ENCODE measurements at regions not wholly inside any gene's neighbourhood (a gene's known extent, or its start where the extent isn't known, plus 50 kb on each side); places are given as distances from the start of the nearest gene placed in this dataset.
"Not testable (repeated sequence)": the region's sequence is repeated elsewhere in the genome, so short reads cannot be mapped to it uniquely, and the experiment has no call there.

DNA sequence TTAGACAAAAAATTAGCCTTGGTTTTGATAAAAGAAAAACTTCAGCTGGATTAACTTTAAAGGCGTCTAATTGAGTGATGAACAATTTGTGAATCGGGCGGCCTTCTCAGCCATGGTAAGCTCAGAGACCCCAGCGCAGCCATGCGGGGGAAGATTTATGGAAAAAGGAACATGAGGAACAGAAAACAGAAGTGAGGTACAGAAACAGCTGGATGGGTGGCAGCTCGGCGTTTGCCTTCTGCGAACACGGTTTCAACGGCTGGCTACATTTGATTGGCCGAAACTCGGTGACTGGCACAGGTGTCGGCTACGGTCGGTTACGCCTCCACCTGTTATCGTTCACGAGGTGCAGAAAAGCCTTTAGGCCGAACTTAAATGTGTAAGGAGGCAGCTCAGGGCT, 401.4 kb upstream of the FAT1 start:
- Mint-ChIP-seq H3K36me3 (ENCODE audit: low read depth) (no peaks in the 10 kb centered on the region), H3K9me3 (peaks cover 6% of the 10 kb centered on the region), H3K27me3 (ENCODE audit: low read depth) (no peaks in the 10 kb centered on the region), H3K27ac (no peak overlapping the region), H3K4me3 (no peak overlapping the region), H3K4me1 (ENCODE audit: low read depth) (no peaks in the 10 kb centered on the region)
- no peak for DNase-seq
- intact Hi-C loops (cut with micrococcal nuclease), result no loop called here
- CTCF ChIA-PET, result interaction anchor here (0.8 kb wide), 1 partner anchor 10 kb away, joined by 3 read pairs; no protein-coding TSS in a partner anchor

DNA sequence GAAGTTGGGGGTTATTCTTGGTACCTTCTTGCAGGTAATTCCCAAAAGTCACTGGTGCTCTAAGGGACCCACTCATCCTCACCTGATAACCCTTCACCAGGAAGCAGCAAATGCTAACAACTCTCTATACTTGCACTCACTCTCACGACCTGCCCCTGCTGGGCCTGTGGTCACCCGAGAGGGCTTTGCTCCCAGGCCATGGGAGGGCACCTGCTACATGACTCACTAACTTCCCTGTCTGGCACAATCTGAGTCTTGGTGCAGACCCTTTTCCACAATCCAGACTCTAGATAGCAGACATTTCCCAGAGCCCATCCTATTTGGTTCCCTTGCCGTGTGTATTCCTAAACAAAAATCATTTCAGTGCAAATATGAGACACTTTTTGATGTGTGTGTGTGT, 403.8 kb upstream of the FAT1 start:
- intact Hi-C loops (cut with micrococcal nuclease), result no loop called here
- no peak for DNase-seq
- Mint-ChIP-seq H3K4me1 (ENCODE audit: low read depth) (no peaks in the 10 kb centered on the region), H3K36me3 (ENCODE audit: low read depth) (no peaks in the 10 kb centered on the region), H3K27me3 (ENCODE audit: low read depth) (no peaks in the 10 kb centered on the region), H3K4me3 (no peak overlapping the region), H3K27ac (no peak overlapping the region), H3K9me3 (peaks cover 16% of the 10 kb centered on the region)
- CTCF ChIA-PET, result no interaction called here

- no peaks in the 10 kb centered on the region for H3K36me3 Mint-ChIP-seq (ENCODE audit: low read depth)
- intact Hi-C loops (cut with micrococcal nuclease), result no loop called here
- H3K4me1 Mint-ChIP-seq (ENCODE audit: low read depth), result no peaks in the 10 kb centered on the region
- no peak overlapping the region for H3K27ac Mint-ChIP-seq
- no peak overlapping the region for H3K4me3 Mint-ChIP-seq
- no peaks in the 10 kb centered on the region for H3K27me3 Mint-ChIP-seq (ENCODE audit: low read depth)
- CTCF ChIA-PET, result no interaction called here
- H3K9me3 Mint-ChIP-seq, result peaks cover 16% of the 10 kb centered on the region
- DNase-seq, result no peak
Observed at GRCh38 chr4:187128222-187128621, 404.6 kb upstream of the FAT1 start.

DNA sequence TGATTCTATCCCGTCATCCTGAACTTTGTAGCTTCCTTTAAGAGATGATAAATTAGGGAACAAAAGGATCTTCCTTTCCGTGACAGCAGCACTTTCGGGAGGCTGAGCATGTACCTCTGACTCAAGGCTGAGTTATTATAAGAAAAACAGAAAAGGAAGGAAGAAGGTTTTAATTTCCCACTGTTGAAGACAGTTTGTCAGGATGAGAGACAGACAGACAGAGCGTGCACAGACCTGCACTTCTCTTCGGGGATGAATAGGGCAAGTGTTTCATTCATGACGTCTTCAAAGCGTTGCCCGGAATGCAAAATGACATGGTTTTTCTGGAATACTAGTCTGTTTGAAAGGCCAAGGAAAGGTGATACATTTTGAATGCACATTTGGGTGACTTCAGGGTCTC, 405.3 kb upstream of the FAT1 start:
- CTCF ChIA-PET, result no interaction called here
- H3K9me3 Mint-ChIP-seq, result peaks cover 17% of the 10 kb centered on the region
- intact Hi-C loops (cut with micrococcal nuclease), result no loop called here
- DNase-seq, result no peak
- H3K27ac Mint-ChIP-seq, result no peak overlapping the region
- H3K4me1 Mint-ChIP-seq (ENCODE audit: low read depth), result no peaks in the 10 kb centered on the region
- no peak overlapping the region for H3K4me3 Mint-ChIP-seq
- no peaks in the 10 kb centered on the region for H3K27me3 Mint-ChIP-seq (ENCODE audit: low read depth)
- no peaks in the 10 kb centered on the region for H3K36me3 Mint-ChIP-seq (ENCODE audit: low read depth)

GRCh38 chr4:187131826-187132225, 408.2 kb upstream of the FAT1 start:
- H3K4me1 Mint-ChIP-seq (ENCODE audit: low read depth); DNase-seq; CTCF ChIA-PET; H3K4me3 Mint-ChIP-seq; H3K36me3 Mint-ChIP-seq (ENCODE audit: low read depth); H3K27ac Mint-ChIP-seq; H3K27me3 Mint-ChIP-seq (ENCODE audit: low read depth); intact Hi-C loops (cut with micrococcal nuclease): not testable (repeated sequence)
- H3K9me3 Mint-ChIP-seq, result peaks cover 18% of the 10 kb centered on the region

GRCh38 chr4:187135878-187136277, 412.2 kb upstream of the FAT1 start:
- no peaks in the 10 kb centered on the region for H3K4me1 Mint-ChIP-seq (ENCODE audit: low read depth)
- no peak overlapping the region for H3K4me3 Mint-ChIP-seq
- H3K27me3 Mint-ChIP-seq (ENCODE audit: low read depth), result no peaks in the 10 kb centered on the region
- H3K36me3 Mint-ChIP-seq (ENCODE audit: low read depth), result no peaks in the 10 kb centered on the region
- no peak for DNase-seq
- CTCF ChIA-PET, result no interaction called here
- H3K9me3 Mint-ChIP-seq, result peaks cover 5% of the 10 kb centered on the region
- H3K27ac Mint-ChIP-seq, result no peak overlapping the region
- intact Hi-C loops (cut with micrococcal nuclease), result no loop called here

- no peak overlapping the region for H3K4me3 Mint-ChIP-seq
- intact Hi-C loops (cut with micrococcal nuclease), result no loop called here
- no peaks in the 10 kb centered on the region for H3K27me3 Mint-ChIP-seq (ENCODE audit: low read depth)
- H3K36me3 Mint-ChIP-seq (ENCODE audit: low read depth), result no peaks in the 10 kb centered on the region
- H3K27ac Mint-ChIP-seq, result no peak overlapping the region
- DNase-seq, result no peak
- CTCF ChIA-PET, result no interaction called here
- no peaks in the 10 kb centered on the region for H3K9me3 Mint-ChIP-seq
- no peaks in the 10 kb centered on the region for H3K4me1 Mint-ChIP-seq (ENCODE audit: low read depth)
Observed at GRCh38 chr4:187139141-187139540, 415.5 kb upstream of the FAT1 start.

- Mint-ChIP-seq H3K27me3 (ENCODE audit: low read depth) (no peaks in the 10 kb centered on the region), H3K36me3 (ENCODE audit: low read depth) (no peaks in the 10 kb centered on the region), H3K9me3 (no peaks in the 10 kb centered on the region), H3K4me1 (ENCODE audit: low read depth) (no peaks in the 10 kb centered on the region), H3K4me3 (no peak overlapping the region), H3K27ac (no peak overlapping the region)
- intact Hi-C loops (cut with micrococcal nuclease), result no loop called here
- CTCF ChIA-PET, result no interaction called here
- DNase-seq, result no peak
Observed at GRCh38 chr4:187141101-187141500, 417.4 kb upstream of the FAT1 start.

- CTCF ChIA-PET, result no interaction called here
- H3K4me3 Mint-ChIP-seq, result no peak overlapping the region
- H3K36me3 Mint-ChIP-seq (ENCODE audit: low read depth), result no peaks in the 10 kb centered on the region
- intact Hi-C loops (cut with micrococcal nuclease), result no loop called here
- DNase-seq, result no peak
- no peak overlapping the region for H3K27ac Mint-ChIP-seq
- H3K9me3 Mint-ChIP-seq, result peaks cover 4% of the 10 kb centered on the region
- H3K27me3 Mint-ChIP-seq (ENCODE audit: low read depth), result no peaks in the 10 kb centered on the region
- no peaks in the 10 kb centered on the region for H3K4me1 Mint-ChIP-seq (ENCODE audit: low read depth)
Observed at GRCh38 chr4:187149229-187149945, 425.7 kb upstream of the FAT1 start.

- DNase-seq, result no peak
- no peak overlapping the region for H3K27ac Mint-ChIP-seq
- peaks cover 7% of the 10 kb centered on the region for H3K9me3 Mint-ChIP-seq
- no peaks in the 10 kb centered on the region for H3K36me3 Mint-ChIP-seq (ENCODE audit: low read depth)
- no peaks in the 10 kb centered on the region for H3K4me1 Mint-ChIP-seq (ENCODE audit: low read depth)
- no peak overlapping the region for H3K4me3 Mint-ChIP-seq
- CTCF ChIA-PET, result no interaction called here
- intact Hi-C loops (cut with micrococcal nuclease), result no loop called here
- no peaks in the 10 kb centered on the region for H3K27me3 Mint-ChIP-seq (ENCODE audit: low read depth)
Observed at GRCh38 chr4:187157380-187157958, 433.8 kb upstream of the FAT1 start.

GRCh38 chr4:187158003-187158402, 434.3 kb upstream of the FAT1 start:
- no peak overlapping the region for H3K27ac Mint-ChIP-seq
- CTCF ChIA-PET, result no interaction called here
- no peaks in the 10 kb centered on the region for H3K36me3 Mint-ChIP-seq (ENCODE audit: low read depth)
- intact Hi-C loops (cut with micrococcal nuclease), result no loop called here
- peaks cover 7% of the 10 kb centered on the region for H3K9me3 Mint-ChIP-seq
- H3K4me3 Mint-ChIP-seq, result no peak overlapping the region
- no peaks in the 10 kb centered on the region for H3K4me1 Mint-ChIP-seq (ENCODE audit: low read depth)
- H3K27me3 Mint-ChIP-seq (ENCODE audit: low read depth), result no peaks in the 10 kb centered on the region
- no peak for DNase-seq

DNA sequence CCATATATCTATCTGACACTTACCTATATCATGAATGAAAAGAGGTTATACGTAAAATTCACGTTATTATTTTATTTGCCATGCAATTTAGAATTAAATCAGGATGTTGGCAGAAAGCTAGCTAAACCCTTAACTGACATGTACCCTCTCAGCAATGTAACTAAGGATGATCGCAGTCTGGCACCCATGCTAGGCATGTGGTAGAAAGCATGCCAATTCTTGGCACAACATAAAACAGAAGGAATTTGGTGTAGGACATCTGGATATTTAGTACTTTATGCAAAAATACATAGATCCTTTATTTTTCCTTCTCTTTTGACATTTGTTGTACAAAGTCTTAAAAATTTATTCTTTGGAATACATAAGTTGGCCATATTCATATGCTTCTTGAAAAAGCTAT, 436.8 kb upstream of the FAT1 start:
- Mint-ChIP-seq H3K36me3 (ENCODE audit: low read depth) (no peaks in the 10 kb centered on the region), H3K4me1 (ENCODE audit: low read depth) (no peaks in the 10 kb centered on the region), H3K27me3 (ENCODE audit: low read depth) (no peaks in the 10 kb centered on the region), H3K9me3 (peaks cover 4% of the 10 kb centered on the region), H3K27ac (no peak overlapping the region), H3K4me3 (no peak overlapping the region)
- no peak for DNase-seq
- intact Hi-C loops (cut with micrococcal nuclease), result no loop called here
- CTCF ChIA-PET, result no interaction called here

- H3K4me3 Mint-ChIP-seq, result no peak overlapping the region
- intact Hi-C loops (cut with micrococcal nuclease), result no loop called here
- no peaks in the 10 kb centered on the region for H3K36me3 Mint-ChIP-seq (ENCODE audit: low read depth)
- peaks cover 1% of the 10 kb centered on the region for H3K9me3 Mint-ChIP-seq
- CTCF ChIA-PET, result no interaction called here
- DNase-seq, result no peak
- H3K27ac Mint-ChIP-seq, result no peak overlapping the region
- no peaks in the 10 kb centered on the region for H3K27me3 Mint-ChIP-seq (ENCODE audit: low read depth)
- no peaks in the 10 kb centered on the region for H3K4me1 Mint-ChIP-seq (ENCODE audit: low read depth)
Observed at GRCh38 chr4:187166886-187167512, 443.3 kb upstream of the FAT1 start.

All from activated naive CD4-positive, alpha-beta T cell treated with anti-CD3 and anti-CD28 coated beads for 36 hours (primary cell).